ENCODE measurements at regions not wholly inside any gene's neighbourhood (a gene's known extent, or its start where the extent isn't known, plus 50 kb on each side); places are given as distances from the start of the nearest gene placed in this dataset.

DNA sequence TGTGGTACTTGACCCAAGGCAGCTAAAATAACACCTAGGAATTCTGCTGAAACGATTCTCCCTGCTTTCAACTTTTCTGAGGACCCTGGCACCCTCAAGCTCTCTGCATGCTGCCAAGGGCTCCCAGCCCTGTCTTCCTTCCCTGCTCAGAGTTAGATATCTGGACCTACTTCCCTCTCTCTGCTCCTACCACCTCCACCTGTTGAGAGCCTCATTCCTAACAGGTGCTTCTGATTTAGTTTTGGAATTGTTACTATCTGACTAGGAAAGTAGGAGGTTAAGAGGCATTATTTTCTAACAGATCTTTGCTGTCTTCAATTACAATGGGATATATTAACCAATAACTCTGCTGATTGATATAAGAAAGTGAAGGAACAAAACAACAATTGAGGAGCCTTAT lies 253.8 kb downstream of the FZD1 start:
- Histone ChIP-seq H3K79me2 (replicated peaks; ENCODE audit: insufficient read depth, low read length) (no peaks in the 10 kb centered on the region), H3K9me2 (ENCODE audit: insufficient read depth, low read length) (no peaks in the 10 kb centered on the region), H3K36me3 (ENCODE audit: insufficient read depth, low read length) (no peaks in the 10 kb centered on the region), H4K20me1 (ENCODE audit: insufficient read depth) (no peaks in the 10 kb centered on the region), H2AFZ (ENCODE audit: low read depth, low read length) (no peak overlapping the region), H3K9me3 (ENCODE audit: low read length) (no peaks in the 10 kb centered on the region), H3K27ac (ENCODE audit: low read length) (no peak overlapping the region), H3K9ac (ENCODE audit: low read length) (no peak overlapping the region), H3K4me3 (ENCODE audit: low read length) (no peak overlapping the region), H3F3A (ENCODE audit: insufficient read depth, low read length, poor library complexity, severe bottlenecking) (no peaks in the 10 kb centered on the region), H3K4me2 (ENCODE audit: low read length) (no peak overlapping the region), H3K27me3 (ENCODE audit: insufficient read depth, low read depth, low read length) (no peaks in the 10 kb centered on the region)
- TF ChIP-seq MXI1 (conservative IDR thresholded peaks at IDR 0.05; ENCODE audit: poor library complexity, severe bottlenecking) (no peak), EP300 (conservative IDR thresholded peaks at IDR 0.05; ENCODE audit: poor library complexity, severe bottlenecking) (no peak), TAF1 (IDR thresholded peaks at IDR 0.05; ENCODE audit: low read depth) (no peak), POLR2AphosphoS5 (IDR thresholded peaks at IDR 0.05) (no peak), SMC3 (conservative IDR thresholded peaks at IDR 0.05; ENCODE audit: poor library complexity) (no peak), RAD21 (conservative IDR thresholded peaks at IDR 0.05) (no peak), EZH2 (IDR thresholded peaks at IDR 0.05; ENCODE audit: borderline replicate concordance, insufficient read depth, low read length, poor library complexity, severe bottlenecking) (no peak)
- TF ChIP-seq, protein P1, sequence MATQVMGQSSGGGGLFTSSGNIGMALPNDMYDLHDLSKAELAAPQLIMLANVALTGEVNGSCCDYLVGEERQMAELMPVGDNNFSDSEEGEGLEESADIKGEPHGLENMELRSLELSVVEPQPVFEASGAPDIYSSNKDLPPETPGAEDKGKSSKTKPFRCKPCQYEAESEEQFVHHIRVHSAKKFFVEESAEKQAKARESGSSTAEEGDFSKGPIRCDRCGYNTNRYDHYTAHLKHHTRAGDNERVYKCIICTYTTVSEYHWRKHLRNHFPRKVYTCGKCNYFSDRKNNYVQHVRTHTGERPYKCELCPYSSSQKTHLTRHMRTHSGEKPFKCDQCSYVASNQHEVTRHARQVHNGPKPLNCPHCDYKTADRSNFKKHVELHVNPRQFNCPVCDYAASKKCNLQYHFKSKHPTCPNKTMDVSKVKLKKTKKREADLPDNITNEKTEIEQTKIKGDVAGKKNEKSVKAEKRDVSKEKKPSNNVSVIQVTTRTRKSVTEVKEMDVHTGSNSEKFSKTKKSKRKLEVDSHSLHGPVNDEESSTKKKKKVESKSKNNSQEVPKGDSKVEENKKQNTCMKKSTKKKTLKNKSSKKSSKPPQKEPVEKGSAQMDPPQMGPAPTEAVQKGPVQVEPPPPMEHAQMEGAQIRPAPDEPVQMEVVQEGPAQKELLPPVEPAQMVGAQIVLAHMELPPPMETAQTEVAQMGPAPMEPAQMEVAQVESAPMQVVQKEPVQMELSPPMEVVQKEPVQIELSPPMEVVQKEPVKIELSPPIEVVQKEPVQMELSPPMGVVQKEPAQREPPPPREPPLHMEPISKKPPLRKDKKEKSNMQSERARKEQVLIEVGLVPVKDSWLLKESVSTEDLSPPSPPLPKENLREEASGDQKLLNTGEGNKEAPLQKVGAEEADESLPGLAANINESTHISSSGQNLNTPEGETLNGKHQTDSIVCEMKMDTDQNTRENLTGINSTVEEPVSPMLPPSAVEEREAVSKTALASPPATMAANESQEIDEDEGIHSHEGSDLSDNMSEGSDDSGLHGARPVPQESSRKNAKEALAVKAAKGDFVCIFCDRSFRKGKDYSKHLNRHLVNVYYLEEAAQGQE (IDR thresholded peaks at IDR 0.05; ENCODE audit: borderline replicate concordance) = no peak
- TF ChIP-seq, protein P2, sequence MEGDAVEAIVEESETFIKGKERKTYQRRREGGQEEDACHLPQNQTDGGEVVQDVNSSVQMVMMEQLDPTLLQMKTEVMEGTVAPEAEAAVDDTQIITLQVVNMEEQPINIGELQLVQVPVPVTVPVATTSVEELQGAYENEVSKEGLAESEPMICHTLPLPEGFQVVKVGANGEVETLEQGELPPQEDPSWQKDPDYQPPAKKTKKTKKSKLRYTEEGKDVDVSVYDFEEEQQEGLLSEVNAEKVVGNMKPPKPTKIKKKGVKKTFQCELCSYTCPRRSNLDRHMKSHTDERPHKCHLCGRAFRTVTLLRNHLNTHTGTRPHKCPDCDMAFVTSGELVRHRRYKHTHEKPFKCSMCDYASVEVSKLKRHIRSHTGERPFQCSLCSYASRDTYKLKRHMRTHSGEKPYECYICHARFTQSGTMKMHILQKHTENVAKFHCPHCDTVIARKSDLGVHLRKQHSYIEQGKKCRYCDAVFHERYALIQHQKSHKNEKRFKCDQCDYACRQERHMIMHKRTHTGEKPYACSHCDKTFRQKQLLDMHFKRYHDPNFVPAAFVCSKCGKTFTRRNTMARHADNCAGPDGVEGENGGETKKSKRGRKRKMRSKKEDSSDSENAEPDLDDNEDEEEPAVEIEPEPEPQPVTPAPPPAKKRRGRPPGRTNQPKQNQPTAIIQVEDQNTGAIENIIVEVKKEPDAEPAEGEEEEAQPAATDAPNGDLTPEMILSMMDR (IDR thresholded peaks at IDR 0.05; ENCODE audit: poor library complexity, severe bottlenecking) = no peak

DNA sequence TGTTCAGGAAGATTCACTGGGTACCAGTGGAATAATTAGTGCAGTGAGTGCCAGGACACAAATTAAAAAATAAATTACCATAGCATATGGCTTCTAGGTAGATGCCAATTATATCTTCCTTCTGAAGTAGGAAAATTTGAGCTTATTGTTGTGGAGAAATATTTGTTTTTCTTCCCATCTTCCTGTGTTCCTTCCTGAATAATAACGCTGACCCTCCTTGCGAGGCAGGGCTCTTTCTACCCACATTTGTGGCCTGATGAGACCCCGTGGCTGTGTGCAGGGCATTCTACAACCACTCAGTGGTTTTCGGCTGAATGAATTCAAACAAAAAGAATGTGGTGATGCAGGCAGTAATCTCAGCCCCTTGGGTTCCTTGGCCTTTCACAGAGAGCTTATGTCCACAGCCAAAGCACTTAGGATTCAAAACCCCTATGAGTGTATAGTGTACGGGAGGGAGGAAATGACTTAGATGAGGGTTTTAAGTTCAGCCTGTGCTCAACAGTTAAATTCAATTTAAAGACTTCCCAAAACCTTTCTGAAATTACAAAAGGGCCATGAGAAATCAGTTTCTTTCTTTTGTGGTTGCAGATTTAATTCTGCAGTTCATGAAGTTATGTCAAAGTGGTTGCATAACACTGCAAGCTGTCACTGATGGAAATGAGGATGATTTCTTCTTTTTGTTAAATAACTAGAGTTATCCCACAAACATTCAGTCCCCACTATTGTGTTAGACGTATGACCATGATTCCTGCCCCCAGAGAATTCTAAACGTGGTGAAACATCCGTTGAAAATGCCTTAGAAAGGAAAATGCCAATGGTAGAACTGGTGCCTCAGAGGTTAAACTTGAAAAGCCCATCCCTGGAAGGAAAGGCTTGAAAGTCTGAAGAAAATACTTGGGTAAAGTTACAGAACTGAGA lies 255.3 kb downstream of the FZD1 start:
- TF ChIP-seq SMC3 (conservative IDR thresholded peaks at IDR 0.05; ENCODE audit: poor library complexity) = no peak
- no peak for TF ChIP-seq RAD21 (conservative IDR thresholded peaks at IDR 0.05)
- TF ChIP-seq, protein P2 (IDR thresholded peaks at IDR 0.05; ENCODE audit: poor library complexity, severe bottlenecking) = no peak
- no peak for TF ChIP-seq EP300 (conservative IDR thresholded peaks at IDR 0.05; ENCODE audit: poor library complexity, severe bottlenecking)
- no peak for TF ChIP-seq POLR2AphosphoS5 (IDR thresholded peaks at IDR 0.05)
- TF ChIP-seq MXI1 (conservative IDR thresholded peaks at IDR 0.05; ENCODE audit: poor library complexity, severe bottlenecking) = no peak
- TF ChIP-seq TAF1 (IDR thresholded peaks at IDR 0.05; ENCODE audit: low read depth) = no peak
- TF ChIP-seq, protein P1 (IDR thresholded peaks at IDR 0.05; ENCODE audit: borderline replicate concordance) = no peak
- TF ChIP-seq EZH2 (IDR thresholded peaks at IDR 0.05; ENCODE audit: borderline replicate concordance, insufficient read depth, low read length, poor library complexity, severe bottlenecking) = no peak
- no peak overlapping the region for H3K4me2 ChIP-seq (ENCODE audit: low read length)
- H4K20me1 ChIP-seq (ENCODE audit: insufficient read depth) = no peaks in the 10 kb centered on the region
- H3K36me3 ChIP-seq (ENCODE audit: insufficient read depth, low read length) = no peaks in the 10 kb centered on the region
- H3K4me3 ChIP-seq (ENCODE audit: low read length) = no peak overlapping the region
- no peaks in the 10 kb centered on the region for H3K27me3 ChIP-seq (ENCODE audit: insufficient read depth, low read depth, low read length)
- H3K9ac ChIP-seq (ENCODE audit: low read length) = no peak overlapping the region
- H3K9me3 ChIP-seq (ENCODE audit: low read length) = peaks cover 2% of the 10 kb centered on the region
- H2AFZ ChIP-seq (ENCODE audit: low read depth, low read length) = no peak overlapping the region
- H3K9me2 ChIP-seq (ENCODE audit: insufficient read depth, low read length) = no peaks in the 10 kb centered on the region
- no peaks in the 10 kb centered on the region for H3K79me2 ChIP-seq (replicated peaks; ENCODE audit: insufficient read depth, low read length)
- no peaks in the 10 kb centered on the region for H3F3A ChIP-seq (ENCODE audit: insufficient read depth, low read length, poor library complexity, severe bottlenecking)
- no peak overlapping the region for H3K27ac ChIP-seq (ENCODE audit: low read length)

All from neural cell (in vitro differentiated cells).